PC-9 (cell line): ENCODE measurements at regions not wholly inside any gene's neighbourhood (a gene's known extent, or its start where the extent isn't known, plus 50 kb on each side); places are given as distances from the start of the nearest gene placed in this dataset.

Experiments used
- BruUV-seq: library from RNA; stranded (reverse); fragments of 400-500 nt; replicated peaks from 2 replicates; lab custom pipeline; 2021; lab: Mats Ljungman, UMichigan
- CTCF ChIA-PET: fragments of 300-600 bp; sonication (Branson Sonifier 250); formaldehyde crosslinking; loops from one replicate; lab custom pipeline; 2022; ENCODE audit warnings: antibody characterized with exemption; lab: Charles Lee
- POLR2A ChIA-PET: fragments of 300-600 bp; sonication (Branson Sonifier 250); formaldehyde crosslinking; loops from one replicate; lab custom pipeline; 2022; ENCODE audit warnings: antibody characterized with exemption; ENCODE audit not compliant: unreplicated experiment; lab: Charles Lee
- DNase-seq, 2 experiments: peaks; one replicate each; pipeline versions ENCODE4 v3.0.0 to v3.0.0-alpha.2; 2015 to 2022; ENCODE audit warnings: mixed read lengths in 1 of 2
- H2AFZ ChIP-seq: fragments of 200-600 bp; sonication (generic); 2 replicates; pipeline ENCODE4 v1.8.1; 2017; ENCODE audit warnings: antibody characterized with exemption
- H3F3A ChIP-seq: fragments of 200-600 bp; sonication (generic); 2 replicates; pipeline ENCODE4 v1.8.1; 2017; ENCODE audit warnings: antibody characterized with exemption, mild to moderate bottlenecking, low read depth; ENCODE audit not compliant: insufficient read depth
- H3K27ac ChIP-seq: fragments of 200-600 bp; sonication (generic); 2 replicates; pipeline ENCODE4 v1.6.1; 2016; ENCODE audit warnings: mixed run types
- H3K27me3 ChIP-seq: fragments of 200-600 bp; sonication (generic); 2 replicates; pipeline ENCODE4 v1.6.1; 2016; ENCODE audit warnings: low read depth, mixed run types; ENCODE audit not compliant: insufficient read depth
- H3K36me3 ChIP-seq: fragments of 200-600 bp; sonication (generic); 2 replicates; pipeline ENCODE4 v1.6.1; 2016; ENCODE audit warnings: low read depth, mixed run types
- H3K4me1 ChIP-seq: fragments of 200-600 bp; sonication (generic); replicated peaks from 2 replicates; pipeline ENCODE4 v1.6.1; 2016; ENCODE audit warnings: mixed run types; ENCODE audit not compliant: insufficient read depth
- H3K4me2 ChIP-seq: fragments of 200-600 bp; sonication (generic); 2 replicates; pipeline ENCODE4 v1.6.1; 2017; ENCODE audit warnings: mixed run types
- H3K4me3 ChIP-seq: fragments of 200-600 bp; sonication (generic); 2 replicates; pipeline ENCODE4 v1.6.1; 2016; ENCODE audit warnings: mixed run types
- H3K79me2 ChIP-seq: fragments of 200-600 bp; sonication (generic); 2 replicates; pipeline ENCODE4 v1.6.1; 2017; ENCODE audit warnings: low read depth, mixed run types
- H3K9me2 ChIP-seq: fragments of 200-600 bp; sonication (generic); 2 replicates; pipeline ENCODE4 v1.8.1; 2017; ENCODE audit warnings: mild to moderate bottlenecking; ENCODE audit not compliant: insufficient read depth
- H3K9me3 ChIP-seq: fragments of 200-600 bp; sonication (generic); 2 replicates; pipeline ENCODE4 v1.8.1; 2016; ENCODE audit warnings: low read depth; ENCODE audit not compliant: insufficient read depth
- H4K20me1 ChIP-seq: fragments of 200-600 bp; sonication (generic); 2 replicates; pipeline ENCODE4 v1.8.1; 2017; ENCODE audit not compliant: insufficient read depth
- EZH2 ChIP-seq: fragments of 200-600 bp; sonication (generic); IDR thresholded peaks from 2 replicates; pipeline ENCODE4 v1.8.0; 2017; ENCODE audit warnings: antibody characterized with exemption, low read depth
- intact Hi-C: fragments of 100-400 bp; cut with micrococcal nuclease; formaldehyde crosslinking; loops from one replicate; pipeline ENCODE4 v1.10.0; 2022; ENCODE audit not compliant: unreplicated experiment
- TF ChIP-seq, protein P1 (sequence below): fragments of 200-600 bp; sonication (generic); conservative IDR thresholded peaks from 2 replicates; pipeline ENCODE4 v1.6.1; 2017; ENCODE audit warnings: mixed run types, antibody characterized with exemption, mild to moderate bottlenecking, moderate library complexity

- TF ChIP-seq EZH2: no peak
- TF ChIP-seq, protein P1, sequence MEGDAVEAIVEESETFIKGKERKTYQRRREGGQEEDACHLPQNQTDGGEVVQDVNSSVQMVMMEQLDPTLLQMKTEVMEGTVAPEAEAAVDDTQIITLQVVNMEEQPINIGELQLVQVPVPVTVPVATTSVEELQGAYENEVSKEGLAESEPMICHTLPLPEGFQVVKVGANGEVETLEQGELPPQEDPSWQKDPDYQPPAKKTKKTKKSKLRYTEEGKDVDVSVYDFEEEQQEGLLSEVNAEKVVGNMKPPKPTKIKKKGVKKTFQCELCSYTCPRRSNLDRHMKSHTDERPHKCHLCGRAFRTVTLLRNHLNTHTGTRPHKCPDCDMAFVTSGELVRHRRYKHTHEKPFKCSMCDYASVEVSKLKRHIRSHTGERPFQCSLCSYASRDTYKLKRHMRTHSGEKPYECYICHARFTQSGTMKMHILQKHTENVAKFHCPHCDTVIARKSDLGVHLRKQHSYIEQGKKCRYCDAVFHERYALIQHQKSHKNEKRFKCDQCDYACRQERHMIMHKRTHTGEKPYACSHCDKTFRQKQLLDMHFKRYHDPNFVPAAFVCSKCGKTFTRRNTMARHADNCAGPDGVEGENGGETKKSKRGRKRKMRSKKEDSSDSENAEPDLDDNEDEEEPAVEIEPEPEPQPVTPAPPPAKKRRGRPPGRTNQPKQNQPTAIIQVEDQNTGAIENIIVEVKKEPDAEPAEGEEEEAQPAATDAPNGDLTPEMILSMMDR: no peak
- no peak overlapping the region for H3K27ac ChIP-seq
- H3K4me1 ChIP-seq: no peaks in the 10 kb centered on the region
- no peaks in the 10 kb centered on the region for H3K36me3 ChIP-seq
- H3K79me2 ChIP-seq: no peaks in the 10 kb centered on the region
- CTCF ChIA-PET: no interaction called here
- H4K20me1 ChIP-seq: no peaks in the 10 kb centered on the region
- H3K9me3 ChIP-seq: no peaks in the 10 kb centered on the region
- no TSS peak for BruUV-seq
- no peaks in the 10 kb centered on the region for H3F3A ChIP-seq
- DNase-seq: no peak
- POLR2A ChIA-PET: no interaction called here
- H3K4me2 ChIP-seq: no peak overlapping the region
- intact Hi-C loops: no loop called here
- no peak overlapping the region for H3K4me3 ChIP-seq
- no peaks in the 10 kb centered on the region for H3K27me3 ChIP-seq
- H3K9me2 ChIP-seq: no peaks in the 10 kb centered on the region
- H2AFZ ChIP-seq: no peak overlapping the region
Measured at GRCh38 chr10:105650306-105650705, 1009.2 kb downstream of the SORCS3 start.

- DNase-seq: no peak
- no peaks in the 10 kb centered on the region for H3K9me3 ChIP-seq
- TF ChIP-seq EZH2: no peak
- TF ChIP-seq, protein P1: no peak
- H2AFZ ChIP-seq: no peak overlapping the region
- no peaks in the 10 kb centered on the region for H3K36me3 ChIP-seq
- H3K27ac ChIP-seq: no peak overlapping the region
- no peak overlapping the region for H3K4me3 ChIP-seq
- intact Hi-C loops: no loop called here
- H3K4me2 ChIP-seq: no peak overlapping the region
- H3K4me1 ChIP-seq: no peaks in the 10 kb centered on the region
- POLR2A ChIA-PET: no interaction called here
- BruUV-seq: no TSS peak
- H3F3A ChIP-seq: no peaks in the 10 kb centered on the region
- H3K9me2 ChIP-seq: no peaks in the 10 kb centered on the region
- no peaks in the 10 kb centered on the region for H4K20me1 ChIP-seq
- no peaks in the 10 kb centered on the region for H3K27me3 ChIP-seq
- CTCF ChIA-PET: no interaction called here
- no peaks in the 10 kb centered on the region for H3K79me2 ChIP-seq
Measured at GRCh38 chr10:105647354-105647753, 1006.3 kb downstream of the SORCS3 start.

DNA sequence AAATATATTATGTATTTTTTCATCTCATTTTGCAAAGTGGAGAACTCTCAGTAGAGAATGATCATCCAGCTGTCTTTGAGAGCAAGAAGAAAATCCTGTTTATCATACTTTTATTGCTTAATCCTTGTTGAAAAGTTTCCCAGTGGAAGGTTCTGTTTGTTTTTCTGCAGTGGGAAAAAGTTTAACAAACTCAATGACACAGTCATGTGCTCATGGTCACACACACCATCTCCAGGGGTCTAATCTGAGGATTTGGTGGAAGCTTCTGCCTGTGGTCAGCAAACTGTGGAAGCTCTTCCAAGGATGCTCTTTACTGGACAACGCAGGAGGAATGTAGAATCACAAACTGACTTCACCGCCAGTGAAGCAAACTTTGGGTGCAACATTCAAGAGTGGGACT is 1003.9 kb downstream of the SORCS3 start:
- no peak for DNase-seq
- Histone ChIP-seq H3F3A (no peaks in the 10 kb centered on the region), H3K79me2 (no peaks in the 10 kb centered on the region), H3K36me3 (no peaks in the 10 kb centered on the region), H3K27me3 (no peaks in the 10 kb centered on the region), H3K4me3 (no peak overlapping the region), H3K9me3 (no peaks in the 10 kb centered on the region), H3K27ac (no peak overlapping the region), H3K4me1 (no peaks in the 10 kb centered on the region), H3K9me2 (no peaks in the 10 kb centered on the region), H2AFZ (no peak overlapping the region), H3K4me2 (no peak overlapping the region), H4K20me1 (no peaks in the 10 kb centered on the region)
- ChIA-PET POLR2A (no interaction called here), CTCF (no interaction called here)
- no peak for TF ChIP-seq EZH2
- TF ChIP-seq, protein P1: no peak
- no TSS peak for BruUV-seq
- intact Hi-C loops: no loop called here
